ENCODE measurements at regions not wholly inside any gene's neighbourhood (a gene's known extent, or its start where the extent isn't known, plus 50 kb on each side); places are given as distances from the start of the nearest gene placed in this dataset.

DNA sequence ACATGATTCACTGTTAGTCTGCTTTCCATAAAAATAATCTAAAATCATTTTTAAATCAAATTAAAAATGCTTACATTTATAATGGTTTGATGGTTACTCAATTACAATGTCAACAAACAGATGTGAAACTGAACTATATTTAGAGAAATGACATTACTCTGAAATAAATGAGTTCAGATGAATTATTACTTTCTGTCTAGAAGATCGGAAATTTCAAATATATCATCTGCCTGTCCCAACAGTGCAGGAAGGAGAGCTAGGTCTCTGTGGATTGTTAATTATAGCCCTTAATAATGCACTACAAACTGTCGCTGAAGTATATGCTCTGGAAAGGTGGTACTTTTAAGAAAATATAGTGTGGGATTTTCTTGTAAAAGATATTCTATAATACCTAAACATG, 109.8 kb downstream of the DSEL start:
- H3K23me2 ChIP-seq (ENCODE audit: low read depth, low read length), result no peaks in the 10 kb centered on the region
- no peak overlapping the region for H2BK12ac ChIP-seq (ENCODE audit: low read depth, low read length)
- H3K4me2 ChIP-seq (ENCODE audit: insufficient read depth in 1 of 2, low read depth in 2 of 2, low read length in 2 of 2), result no peak overlapping the region
- no peaks in the 10 kb centered on the region for H3K4me1 ChIP-seq (replicated peaks in 1 of 4; ENCODE audit: control insufficient read depth in 3 of 4, insufficient read depth in 4 of 4, low read length in 3 of 4)
- H3K9ac ChIP-seq (replicated peaks in 1 of 4; ENCODE audit: extremely low read depth in 1 of 4, low read depth in 3 of 4, low read length in 3 of 4), result no peak overlapping the region
- H3K23ac ChIP-seq (ENCODE audit: insufficient read length), result no peak overlapping the region
- no peak overlapping the region for H4K8ac ChIP-seq (ENCODE audit: extremely low read depth, insufficient read depth, low read length)
- no peaks in the 10 kb centered on the region for H3K36me3 ChIP-seq (ENCODE audit: control insufficient read depth in 2 of 4, insufficient read depth in 4 of 4, low read length in 3 of 4)
- no peak overlapping the region for H2BK15ac ChIP-seq (ENCODE audit: low read length)
- no peaks in the 10 kb centered on the region for H4K20me1 ChIP-seq (replicated peaks in 1 of 2; ENCODE audit: control insufficient read depth in 1 of 2, insufficient read depth in 2 of 2, low read length in 2 of 2)
- no peak overlapping the region for H2BK5ac ChIP-seq (ENCODE audit: low read depth, low read length)
- H2BK20ac ChIP-seq (ENCODE audit: low read length), result no peak overlapping the region
- no peak overlapping the region for H3K4ac ChIP-seq (replicated peaks; ENCODE audit: insufficient read length, low read depth, low read length)
- no peak overlapping the region for H2AK5ac ChIP-seq (ENCODE audit: low read depth, low read length)
- DNase-seq (ENCODE audit: low read depth in 1 of 2, low spot score in 2 of 2) (no peak), FAIRE-seq (no peak)
- H3K79me2 ChIP-seq (ENCODE audit: control insufficient read depth in 1 of 2, insufficient read depth in 2 of 2, low read length in 2 of 2), result no peaks in the 10 kb centered on the region
- H2BK120ac ChIP-seq (replicated peaks; ENCODE audit: low read depth, low read length), result no peak overlapping the region
- no peak overlapping the region for H3K18ac ChIP-seq (ENCODE audit: extremely low read depth, low read length)
- no peaks in the 10 kb centered on the region for H3K79me1 ChIP-seq (ENCODE audit: low read depth, low read length)
- no peak overlapping the region for H3K14ac ChIP-seq (ENCODE audit: insufficient read length)
- CTCF ChIA-PET (ENCODE audit: partially characterized antibody), result no interaction called here
- no peaks in the 10 kb centered on the region for H3K27me3 ChIP-seq (replicated peaks in 1 of 4; ENCODE audit: control insufficient read depth in 3 of 4, extremely low read depth in 1 of 4, insufficient read depth in 3 of 4, low read length in 3 of 4)
- H4K5ac ChIP-seq (ENCODE audit: insufficient read length, low read depth, low read length), result no peak overlapping the region
- H2AFZ ChIP-seq (ENCODE audit: low read length), result no peak overlapping the region
- no peak overlapping the region for H4K91ac ChIP-seq (replicated peaks; ENCODE audit: insufficient read length, low read length)
- no peak overlapping the region for H3K4me3 ChIP-seq (ENCODE audit: extremely low read depth in 1 of 4, insufficient read depth in 2 of 4, low read depth in 3 of 4, low read length in 4 of 4)
- no peaks in the 10 kb centered on the region for H3K9me3 ChIP-seq (ENCODE audit: insufficient read depth in 2 of 2, low read depth in 1 of 2, low read length in 1 of 2)
- POLR2A ChIA-PET (ENCODE audit: partially characterized antibody), result no interaction called here
- no peak overlapping the region for H3K27ac ChIP-seq (ENCODE audit: low read depth, low read length)
- no peak overlapping the region for H3K56ac ChIP-seq (replicated peaks; ENCODE audit: insufficient read length, low read depth, low read length)
- WGBS, 2 experiments (ENCODE audit: extremely low coverage in 1 of 2, insufficient coverage in 1 of 2, insufficient read length in 1 of 2, insufficient replicate concordance in 2 of 2, low coverage in 1 of 2, low lambda C conversion rate in 2 of 2, missing lambda C conversion rate in 1 of 2), result 83% methylated on average over 2 of the region's 2 CpGs; no CpG with 5 or more reads in 1 of the 2 experiments
- TF ChIP-seq RNF2 (IDR thresholded peaks at IDR 0.05; ENCODE audit: borderline replicate concordance, low read depth, low read length, missing control alignments, poor library complexity, severe bottlenecking) (no peak), SRF (IDR thresholded peaks at IDR 0.05; ENCODE audit: low read depth, low read length) (no peak), ZNF274 (IDR thresholded peaks at IDR 0.05; ENCODE audit: borderline replicate concordance, extremely low read depth, low read length) (no peak), KDM5A (IDR thresholded peaks at IDR 0.05; ENCODE audit: low read length) (no peak), SAP30 (IDR thresholded peaks at IDR 0.05; ENCODE audit: insufficient read depth, insufficient replicate concordance, low read length) (no peak), SP1 (IDR thresholded peaks at IDR 0.05; ENCODE audit: low read depth, low read length) (no peak), EP300 (IDR thresholded peaks at IDR 0.05; ENCODE audit: borderline replicate concordance in 1 of 2, low read depth in 2 of 2, low read length in 2 of 2) (no peak), RBBP5 (IDR thresholded peaks at IDR 0.05; ENCODE audit: borderline replicate concordance, low read depth, low read length) (no peak), HDAC2 (IDR thresholded peaks at IDR 0.05; ENCODE audit: borderline replicate concordance in 1 of 2, low read depth in 2 of 2, low read length in 2 of 2) (no peak), GABPA (IDR thresholded peaks at IDR 0.05; ENCODE audit: borderline replicate concordance, insufficient read depth, low read length) (no peak), RAD21 (IDR thresholded peaks at IDR 0.05 in 1 of 2, conservative IDR thresholded peaks at IDR 0.05 in 1 of 2; ENCODE audit: low read depth in 2 of 2, low read length in 2 of 2) (no peak), PHF8 (conservative IDR thresholded peaks at IDR 0.05; ENCODE audit: low read depth, low read length) (no peak), NANOG (IDR thresholded peaks at IDR 0.05; ENCODE audit: insufficient read depth, low read depth, low read length, poor library complexity, severe bottlenecking) (no peak)

Data from H1 (cell line).